ENCODE measurements at regions not wholly inside any gene's neighbourhood (a gene's known extent, or its start where the extent isn't known, plus 50 kb on each side); places are given as distances from the start of the nearest gene placed in this dataset.

- Histone ChIP-seq H3K4me3 (no peak overlapping the region), H3K9me3 (no peaks in the 10 kb centered on the region), H3K27me3 (no peaks in the 10 kb centered on the region), H3K36me3 (no peaks in the 10 kb centered on the region), H3K4me1 (no peaks in the 10 kb centered on the region), H3K27ac (no peak overlapping the region)
- intact Hi-C loops (cut with DNase I; ENCODE audit: low total_unique reads): no loop called here
- no peak for DNase-seq
- no peak for TF ChIP-seq CTCF (IDR thresholded peaks at IDR 0.05)
Measured at GRCh38 chr13:108475181-108475580, 154.2 kb upstream of the MYO16 start.

GRCh38 chr13:108477376-108477775, 152.0 kb upstream of the MYO16 start:
- TF ChIP-seq CTCF (IDR thresholded peaks at IDR 0.05): no peak
- intact Hi-C loops (cut with DNase I; ENCODE audit: low total_unique reads): no loop called here

GRCh38 chr13:108478179-108478578, 151.2 kb upstream of the MYO16 start:
- no peaks in the 10 kb centered on the region for H3K36me3 ChIP-seq
- no peak overlapping the region for H3K27ac ChIP-seq
- TF ChIP-seq CTCF (IDR thresholded peaks at IDR 0.05): no peak
- no peaks in the 10 kb centered on the region for H3K4me1 ChIP-seq
- no peaks in the 10 kb centered on the region for H3K9me3 ChIP-seq
- intact Hi-C loops (cut with DNase I; ENCODE audit: low total_unique reads): no loop called here
- no peak overlapping the region for H3K4me3 ChIP-seq
- no peak for DNase-seq
- H3K27me3 ChIP-seq: no peaks in the 10 kb centered on the region

More at GRCh38 chr13:108477376-108477775, 152.0 kb upstream of the MYO16 start:
- no peaks in the 10 kb centered on the region for H3K27me3 ChIP-seq
- H3K4me1 ChIP-seq: no peaks in the 10 kb centered on the region
- no peak overlapping the region for H3K27ac ChIP-seq
- no peak overlapping the region for H3K4me3 ChIP-seq
- no peaks in the 10 kb centered on the region for H3K36me3 ChIP-seq
- no peaks in the 10 kb centered on the region for H3K9me3 ChIP-seq
- DNase-seq: no peak

- intact Hi-C loops (cut with DNase I; ENCODE audit: low total_unique reads): no loop called here
- H3K36me3 ChIP-seq: no peaks in the 10 kb centered on the region
- H3K4me1 ChIP-seq: no peaks in the 10 kb centered on the region
- no peaks in the 10 kb centered on the region for H3K9me3 ChIP-seq
- no peak overlapping the region for H3K27ac ChIP-seq
- H3K4me3 ChIP-seq: no peak overlapping the region
- DNase-seq: no peak
- TF ChIP-seq CTCF (IDR thresholded peaks at IDR 0.05): no peak
- H3K27me3 ChIP-seq: no peaks in the 10 kb centered on the region
Measured at GRCh38 chr13:108483981-108484380, 145.4 kb upstream of the MYO16 start.

GRCh38 chr13:108486096-108486495, 143.3 kb upstream of the MYO16 start:
- intact Hi-C loops (cut with DNase I; ENCODE audit: low total_unique reads): no loop called here
- Histone ChIP-seq H3K27ac (no peak overlapping the region), H3K27me3 (no peaks in the 10 kb centered on the region), H3K4me1 (no peaks in the 10 kb centered on the region), H3K4me3 (no peak overlapping the region), H3K9me3 (no peaks in the 10 kb centered on the region), H3K36me3 (no peaks in the 10 kb centered on the region)
- DNase-seq: no peak
- no peak for TF ChIP-seq CTCF (IDR thresholded peaks at IDR 0.05)

- intact Hi-C loops (cut with DNase I; ENCODE audit: low total_unique reads): no loop called here
- Histone ChIP-seq H3K4me1 (peaks cover 0 to 17% (median 9%) of the 10 kb centered on the region in 4 donors), H3K27ac (no peak overlapping the region), H3K4me3 (peak overlapping the region in 1 of 2 donors; percentile 24), H3K9me3 (no peaks in the 10 kb centered on the region), H3K36me3 (no peaks in the 10 kb centered on the region), H3K27me3 (peaks cover 0 to 27% of the 10 kb centered on the region in 2 donors)
- no peak for DNase-seq
- no peak for TF ChIP-seq CTCF (IDR thresholded peaks at IDR 0.05)
Measured at GRCh38 chr13:108494991-108495645, 134.3 kb upstream of the MYO16 start.

Data from tibial artery (tissue), 4 donors.